NCI-H1436 treated with DMSO at 0.1 percent for 48 hours (cell line): ENCODE measurements at regions not wholly inside any gene's neighbourhood (a gene's known extent, or its start where the extent isn't known, plus 50 kb on each side); places are given as distances from the start of the nearest gene placed in this dataset.

ENCODE experiments used
- DNase-seq: peaks from one replicate; lab custom pipeline; 2025; lab: John Stamatoyannopoulos, UW

DNA sequence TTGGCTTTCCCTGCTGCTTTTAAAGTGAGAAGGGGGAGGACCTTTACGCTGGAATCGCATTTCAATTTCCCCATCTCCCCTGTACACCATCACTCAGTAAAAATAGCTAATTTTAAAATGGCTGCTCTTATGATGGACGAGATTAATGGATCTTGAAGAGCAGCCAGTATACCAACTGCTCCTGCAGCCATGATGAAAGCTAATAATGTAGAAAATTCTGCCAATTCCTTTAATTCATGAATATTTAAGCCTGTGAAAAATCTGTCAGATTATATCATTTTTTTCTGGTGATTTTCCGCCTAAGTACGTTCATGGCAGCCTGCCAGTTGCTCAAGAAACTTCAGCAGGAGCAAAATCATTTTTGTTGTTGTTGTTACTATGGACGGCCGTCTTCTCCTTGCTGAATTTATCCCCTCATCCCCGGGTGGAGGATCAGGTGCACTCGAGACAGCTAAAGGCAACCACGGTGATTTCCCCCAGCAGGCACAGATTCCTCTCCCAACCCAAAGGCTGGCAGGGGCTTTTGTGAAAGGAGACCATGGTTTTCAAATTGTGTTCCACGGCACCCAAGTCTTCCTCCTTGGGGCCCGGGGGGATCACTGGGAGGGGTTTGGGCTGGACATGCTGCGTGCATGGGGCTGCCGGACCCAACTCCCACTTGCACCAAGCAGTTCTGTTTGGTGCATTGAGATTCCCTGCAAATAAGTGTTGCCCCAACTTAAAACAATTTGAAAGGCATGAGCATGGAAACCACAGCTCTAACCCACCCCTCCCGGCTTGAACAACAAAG is 289.6 kb downstream of the UACA start:
- DNase-seq, result no peak

DNA sequence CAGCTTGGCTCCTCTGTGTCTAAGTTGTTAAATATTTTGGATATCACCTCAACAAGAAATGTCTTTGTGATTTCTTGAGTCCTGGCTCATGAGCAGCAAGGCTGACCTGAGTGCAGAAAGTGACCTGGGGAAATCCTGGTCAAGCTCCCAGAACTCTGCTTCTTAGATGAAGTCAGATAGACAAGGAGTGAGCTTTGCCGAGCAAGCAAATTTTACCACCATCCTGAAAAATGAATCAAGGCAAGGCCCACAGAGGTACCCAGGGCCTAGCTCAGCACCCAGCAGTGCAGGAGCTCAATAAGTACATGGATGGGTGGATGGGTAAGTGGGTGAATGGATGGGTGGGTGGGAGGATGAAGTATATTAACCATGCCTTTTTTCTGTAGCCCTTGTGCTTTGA is 291.8 kb downstream of the UACA start:
- DNase-seq, result no peak

DNA sequence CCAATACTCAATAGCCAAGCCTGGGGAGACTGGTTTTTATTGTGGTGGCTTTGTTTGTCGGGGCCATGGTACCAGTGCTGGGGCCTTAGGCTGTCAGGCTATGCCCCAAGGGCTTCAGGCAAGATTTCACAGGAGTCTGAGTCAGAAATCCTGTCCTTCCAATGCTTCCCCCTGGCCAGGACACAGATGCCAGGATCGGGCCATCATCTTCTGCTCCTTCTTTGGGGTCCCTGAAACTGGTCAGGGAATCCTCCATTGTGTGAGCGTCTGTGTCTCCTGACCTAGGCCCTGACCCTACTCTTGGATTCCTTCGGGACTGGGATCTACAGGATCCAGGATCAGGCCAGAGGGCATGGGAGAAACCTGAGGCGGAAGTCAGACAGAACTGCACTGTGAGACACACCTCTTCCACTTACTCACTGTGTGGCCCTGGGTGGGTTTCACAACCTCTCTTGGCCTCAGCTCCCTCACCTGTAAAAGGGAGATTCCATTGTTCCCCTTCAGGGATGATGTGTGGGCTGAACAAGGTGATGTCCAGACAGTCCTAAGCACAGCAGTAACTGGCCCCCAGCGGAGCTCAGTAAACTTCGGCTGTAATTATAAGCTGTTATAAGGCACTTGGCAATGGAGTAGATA is 292.7 kb downstream of the UACA start:
- DNase-seq, result no peak

DNA sequence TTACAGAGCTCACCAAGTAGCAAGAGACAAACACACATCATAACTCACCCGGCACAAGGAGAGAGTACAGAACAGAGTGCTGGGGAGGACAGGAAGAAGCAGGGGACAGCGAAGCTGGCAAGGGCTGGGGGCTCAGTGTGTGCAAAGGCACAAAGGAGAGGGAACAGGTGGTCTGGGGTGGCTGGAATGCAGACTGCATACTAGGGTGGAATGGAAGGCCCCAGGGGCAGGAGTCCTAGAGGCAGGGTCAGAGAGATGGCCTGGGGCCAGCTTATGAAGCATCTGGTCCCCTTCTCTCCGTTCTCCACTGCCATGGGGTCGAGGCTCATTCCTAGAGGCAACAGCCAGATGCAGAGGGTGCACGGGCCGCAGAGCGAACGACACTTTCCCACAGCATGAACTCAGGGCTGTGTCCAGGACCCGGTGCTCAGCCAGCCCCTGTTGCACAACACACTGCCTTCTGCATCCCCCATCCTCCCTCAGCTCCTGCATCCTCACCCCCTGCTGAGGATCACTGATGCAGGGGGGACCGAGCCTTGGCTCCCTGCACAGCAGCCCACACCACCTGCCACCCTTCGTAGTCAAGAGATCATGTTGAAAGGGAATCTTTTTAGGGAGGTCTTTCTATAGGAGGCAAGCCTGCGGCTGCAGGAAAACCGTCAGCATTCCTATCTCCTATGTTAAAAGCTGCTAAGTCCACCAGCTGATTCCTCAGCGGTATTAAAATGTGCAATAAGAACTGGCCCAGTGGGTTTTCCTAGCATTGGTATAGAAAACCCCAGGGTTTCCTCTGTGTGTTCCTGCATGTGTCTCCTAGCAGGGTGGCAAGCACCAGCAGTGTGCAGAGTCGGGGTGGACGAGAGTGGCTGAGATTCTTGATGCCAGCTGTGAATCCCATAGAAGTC is 293.5 kb downstream of the UACA start:
- no peak for DNase-seq

DNA sequence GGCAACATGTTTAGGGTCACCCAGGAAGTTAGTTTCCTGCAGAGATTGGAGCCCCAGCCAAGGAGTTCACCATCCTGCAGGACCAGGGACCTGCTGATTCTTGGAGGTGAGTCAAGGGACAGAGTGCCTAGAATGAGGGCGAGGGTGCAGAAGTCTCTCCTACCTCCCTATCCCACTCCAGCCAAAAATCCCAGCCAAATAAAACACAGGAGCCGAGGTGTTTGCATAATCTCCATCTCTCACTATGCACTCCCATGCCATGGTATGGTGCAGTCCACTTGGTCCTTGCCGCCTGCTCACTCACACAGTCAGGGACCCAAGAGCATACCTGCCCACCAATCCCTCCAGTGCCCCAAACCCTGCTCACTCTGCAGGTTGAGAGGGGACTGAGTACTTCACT is 294.2 kb downstream of the UACA start:
- DNase-seq, result no peak

DNA sequence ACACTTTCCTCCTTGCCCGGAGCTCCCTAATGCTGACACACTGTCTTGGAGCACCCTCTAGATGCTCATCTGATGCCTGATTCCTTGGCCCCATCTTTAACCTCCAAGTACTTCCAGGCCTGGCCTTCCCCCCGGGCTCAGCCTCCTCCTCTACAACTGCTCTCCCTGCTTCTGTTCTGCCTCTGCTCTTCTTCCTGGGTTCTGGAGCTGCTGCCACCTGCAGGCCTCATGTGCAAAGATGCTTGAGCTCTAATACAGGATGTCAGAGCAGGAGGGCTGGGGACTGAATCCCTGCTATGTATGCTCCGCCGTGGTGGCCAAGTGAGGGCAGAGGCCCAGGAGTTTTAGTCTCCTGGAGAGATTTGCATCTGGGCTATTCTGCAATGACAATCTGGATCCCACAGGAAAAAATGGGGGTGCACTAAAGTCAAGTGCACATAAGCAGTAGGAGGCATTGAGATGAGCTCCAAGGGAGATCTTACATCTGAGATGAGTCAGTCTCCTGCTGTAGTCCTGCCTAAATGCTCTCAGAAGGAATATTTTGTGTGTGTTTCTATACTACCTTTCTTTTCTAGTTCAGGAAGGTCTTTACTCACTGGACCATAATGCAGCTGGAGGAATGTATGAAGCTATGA is 296.3 kb downstream of the UACA start:
- DNase-seq, result no peak

DNA sequence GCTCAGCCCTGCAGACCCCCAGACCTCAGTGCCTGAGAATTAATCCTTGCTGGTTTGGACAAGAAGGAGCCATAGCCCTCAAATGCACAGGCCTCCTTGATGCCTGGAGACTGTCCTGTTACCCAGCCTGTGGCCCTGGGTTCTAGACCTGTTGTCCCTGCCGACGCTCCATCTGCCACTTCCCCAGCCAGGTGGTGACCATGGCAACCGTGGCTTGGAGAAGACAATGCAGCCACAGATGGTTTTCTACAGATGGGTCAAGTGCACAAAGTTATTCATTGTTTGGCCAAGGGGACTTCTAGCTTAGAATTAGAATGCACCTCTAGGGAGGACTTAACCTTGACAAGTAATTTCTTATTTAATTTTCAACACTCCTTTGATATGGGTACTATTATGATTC is 297.1 kb downstream of the UACA start:
- no peak for DNase-seq

DNA sequence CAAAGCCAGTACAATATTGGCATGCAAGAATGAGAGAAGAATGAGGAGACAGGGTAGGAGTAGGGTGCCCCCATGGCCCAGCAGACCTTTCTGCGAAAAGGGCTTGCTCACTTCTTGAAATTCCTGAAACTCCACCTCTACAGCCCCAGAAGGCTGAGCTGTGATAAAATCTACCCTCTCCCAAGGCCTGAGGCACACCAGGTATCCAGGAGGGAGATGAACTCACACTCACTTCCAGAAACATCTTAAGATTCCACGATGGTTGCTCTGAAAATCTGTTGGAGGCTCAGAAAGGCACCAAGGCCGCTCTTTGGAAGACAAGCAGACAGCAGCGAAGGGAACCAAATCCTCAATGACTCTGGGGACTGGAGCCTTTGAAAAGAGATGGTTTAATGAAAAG is 297.5 kb downstream of the UACA start:
- no peak for DNase-seq

DNA sequence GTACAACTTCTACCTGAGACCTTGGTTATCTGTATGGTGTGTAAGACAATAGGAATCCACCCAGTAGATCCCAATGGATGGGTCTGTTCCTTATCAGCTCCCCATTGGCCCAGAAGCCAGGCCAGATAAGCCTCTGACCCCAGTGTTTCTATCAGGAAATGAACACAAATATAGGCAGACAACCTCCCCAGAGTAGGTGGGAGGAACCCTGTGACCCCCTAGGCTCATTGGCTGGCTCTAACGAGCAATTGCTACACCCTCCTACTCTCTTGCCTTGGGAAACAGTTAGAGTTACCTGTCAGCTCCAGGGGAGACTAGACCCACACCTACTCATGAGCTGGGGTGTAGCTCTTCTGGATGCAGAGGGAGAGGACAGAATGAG is 299.9 kb downstream of the UACA start:
- no peak for DNase-seq

DNA sequence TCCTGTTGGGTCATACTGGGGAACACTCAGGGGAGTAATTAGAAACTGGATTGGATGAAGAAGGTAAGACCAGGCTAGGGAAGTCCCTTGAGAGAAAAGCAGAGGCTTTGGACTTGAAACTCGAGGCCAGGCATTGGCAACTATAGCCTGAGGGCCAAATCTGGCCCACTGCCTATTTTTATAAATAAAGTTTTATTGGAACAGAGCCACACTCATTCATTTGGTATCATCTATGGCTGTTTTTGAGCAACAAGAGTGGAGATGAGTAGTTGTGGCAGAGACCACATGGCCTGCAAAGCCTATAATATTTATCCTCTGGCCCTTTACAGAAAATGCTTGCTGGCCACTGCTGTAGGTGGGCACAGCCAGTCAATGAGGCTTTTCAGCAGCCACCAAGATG is 301.4 kb downstream of the UACA start:
- DNase-seq, result no peak

DNA sequence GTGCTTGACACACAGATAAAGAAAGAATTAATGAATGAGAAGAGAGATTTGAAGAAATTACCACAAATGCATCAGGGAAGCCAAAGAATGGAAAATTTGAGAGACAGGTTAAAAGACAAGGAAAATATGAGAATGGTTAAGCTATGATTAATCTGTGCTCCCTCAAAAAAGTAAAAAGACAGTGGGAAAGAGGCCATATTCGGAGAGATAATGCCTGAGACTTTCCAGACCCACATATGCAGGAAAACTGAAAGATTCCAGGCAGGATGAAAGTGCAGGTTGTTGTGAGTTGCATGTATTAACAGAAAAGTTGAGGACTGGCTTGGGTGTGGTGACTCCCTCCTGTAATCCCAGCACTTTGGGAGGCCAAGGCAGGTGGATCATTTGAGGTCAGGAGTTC is 302.3 kb downstream of the UACA start:
- DNase-seq, result no peak

DNA sequence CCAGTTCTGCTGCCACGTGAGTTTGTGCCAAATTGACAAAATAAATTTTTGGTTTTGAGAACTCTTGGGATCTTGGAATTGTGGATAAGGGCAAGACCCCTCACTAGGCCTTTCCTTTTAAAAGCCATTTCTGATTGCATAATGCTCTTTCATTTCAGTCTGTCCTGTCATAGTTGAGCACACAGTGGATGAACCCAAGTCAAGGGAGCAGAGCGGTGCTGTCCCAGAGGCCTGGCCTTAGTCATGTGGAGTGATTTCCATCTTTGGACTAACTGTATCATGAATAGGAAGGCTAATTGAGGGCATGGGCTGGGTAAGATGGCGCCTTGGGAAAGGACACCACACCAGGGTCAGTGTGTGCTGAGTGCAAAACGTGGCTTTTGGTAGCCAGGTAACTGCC is 304.0 kb downstream of the UACA start:
- no peak for DNase-seq

DNA sequence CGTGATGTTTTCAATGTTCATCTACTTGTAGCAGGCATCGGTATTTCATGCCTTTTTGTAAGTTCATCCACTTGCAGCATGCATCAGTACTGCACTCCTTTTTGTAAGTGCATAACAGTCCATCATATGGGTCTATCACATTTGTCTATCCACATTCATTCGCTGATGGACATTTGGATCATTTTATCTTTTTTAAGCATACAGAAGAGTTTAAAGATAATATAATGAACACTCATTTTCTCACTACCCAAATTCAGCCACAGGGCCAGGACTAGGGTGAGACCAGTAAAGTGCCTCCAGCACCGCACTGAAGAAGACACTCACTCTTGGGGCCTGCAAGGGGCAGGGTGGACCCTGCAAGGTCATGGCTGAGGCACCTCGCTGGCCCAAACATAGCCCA is 309.6 kb downstream of the UACA start:
- no peak for DNase-seq

DNA sequence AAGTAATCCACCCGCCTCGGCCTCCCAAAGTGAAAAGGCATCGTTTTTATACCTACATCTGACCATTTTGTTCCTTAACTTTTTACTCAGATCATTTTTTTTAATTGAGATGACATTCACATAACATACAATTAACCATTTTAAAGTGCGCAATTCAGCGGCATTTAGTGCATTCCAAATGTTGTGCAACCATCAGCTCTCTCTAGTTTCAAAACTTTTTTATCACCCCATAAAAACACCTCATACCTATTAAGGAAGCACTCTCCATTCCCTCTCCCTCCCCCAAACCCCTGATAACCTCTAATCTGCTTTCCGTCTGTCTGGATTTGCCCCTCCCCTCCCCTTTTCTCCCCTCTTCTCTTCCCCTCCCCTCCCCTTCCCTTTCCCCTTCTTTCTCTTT is 310.1 kb downstream of the UACA start:
- no peak for DNase-seq

DNA sequence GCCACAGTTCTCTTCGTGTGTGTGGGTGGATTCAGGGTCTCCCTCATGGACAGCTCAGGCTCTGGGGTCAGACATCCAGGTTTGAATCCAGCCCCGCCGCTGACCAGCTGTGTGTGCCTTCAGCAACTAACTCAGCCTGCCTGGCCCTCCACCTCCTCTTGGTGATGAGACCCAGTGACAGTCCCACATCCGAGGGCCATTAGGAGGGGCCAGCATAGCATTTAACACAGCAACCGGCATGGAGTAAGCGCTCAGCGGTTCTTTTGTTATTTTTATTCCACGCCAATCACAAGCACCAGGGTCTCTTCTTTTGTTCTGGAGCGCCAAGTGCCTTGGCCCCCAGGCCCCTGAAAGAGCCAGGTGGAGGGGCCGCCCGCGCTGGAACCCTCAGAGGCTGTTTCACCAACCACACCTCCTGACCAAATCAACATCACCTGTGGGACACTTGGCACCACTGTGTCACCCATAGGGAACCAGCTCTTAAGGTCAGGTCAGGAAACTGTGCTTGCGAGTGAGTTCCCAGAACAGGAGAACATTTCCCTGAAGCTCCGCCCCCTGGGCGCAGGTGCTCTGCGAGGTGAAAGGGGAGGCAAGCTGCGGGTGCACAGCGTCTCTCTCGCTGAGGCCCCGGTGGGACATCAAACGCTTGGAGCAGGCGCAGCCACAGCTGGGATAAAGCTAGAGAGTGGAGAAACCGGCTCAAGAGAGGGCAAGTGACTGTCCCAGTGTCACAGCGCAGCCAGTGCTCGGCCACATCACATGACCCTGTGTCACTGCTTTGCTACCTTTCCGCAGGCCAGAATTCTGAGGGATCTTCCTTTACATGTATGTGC is 311.3 kb downstream of the UACA start:
- DNase-seq, result peak; percentile 17

DNA sequence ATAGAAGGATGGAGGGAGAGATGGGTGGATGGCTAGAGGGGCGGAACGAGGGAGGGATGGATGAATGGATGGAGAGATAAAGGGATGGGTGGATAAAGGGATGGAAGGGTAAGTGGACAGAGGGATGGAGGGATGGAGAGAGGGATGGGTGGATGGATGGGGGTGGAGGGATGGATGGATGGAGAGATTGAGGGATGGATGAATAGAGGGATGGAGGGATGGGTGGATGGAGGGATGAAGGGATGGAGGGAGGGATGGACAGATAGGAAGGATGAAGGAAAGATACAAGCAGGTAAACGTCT is 313.3 kb downstream of the UACA start:
- DNase-seq, result no peak

DNA sequence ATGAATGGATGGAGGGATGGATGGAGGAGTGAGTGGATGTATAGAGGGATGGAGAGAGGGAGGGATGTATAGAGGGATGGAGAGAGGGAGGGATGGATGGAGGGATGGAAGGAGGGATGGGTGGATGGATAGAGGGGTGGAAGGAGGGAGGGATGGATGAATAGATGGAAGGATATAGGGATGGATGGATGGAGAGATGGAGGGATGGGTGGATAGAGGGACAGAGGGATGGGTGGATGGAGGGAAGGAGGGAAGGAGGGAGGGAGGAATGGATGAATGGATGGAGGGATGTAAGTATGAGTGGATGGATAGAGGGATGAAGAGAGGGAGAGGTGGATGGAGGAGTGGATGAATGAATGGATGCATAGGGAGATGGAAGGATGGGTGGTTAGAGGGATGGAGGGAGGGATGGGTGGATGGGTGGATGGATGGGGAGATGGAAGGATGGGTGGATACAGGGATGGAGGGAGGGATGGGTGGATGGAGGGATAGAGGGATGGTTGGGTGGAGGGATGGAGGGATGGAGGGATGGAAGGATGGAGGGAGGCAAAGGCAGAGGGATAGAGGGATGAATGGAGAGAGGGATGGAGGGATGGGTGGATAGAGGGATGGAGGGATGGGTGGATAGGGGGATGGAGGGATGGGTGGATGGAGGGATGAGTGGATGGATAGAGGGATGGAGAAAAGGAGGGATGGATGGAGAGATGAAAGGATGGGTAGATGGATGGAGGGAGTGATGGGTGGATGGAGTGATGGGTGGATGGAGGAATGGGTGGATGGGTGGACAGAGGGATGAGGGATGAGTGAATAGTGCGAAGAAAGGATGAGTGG is 313.8 kb downstream of the UACA start:
- DNase-seq, result no peak

DNA sequence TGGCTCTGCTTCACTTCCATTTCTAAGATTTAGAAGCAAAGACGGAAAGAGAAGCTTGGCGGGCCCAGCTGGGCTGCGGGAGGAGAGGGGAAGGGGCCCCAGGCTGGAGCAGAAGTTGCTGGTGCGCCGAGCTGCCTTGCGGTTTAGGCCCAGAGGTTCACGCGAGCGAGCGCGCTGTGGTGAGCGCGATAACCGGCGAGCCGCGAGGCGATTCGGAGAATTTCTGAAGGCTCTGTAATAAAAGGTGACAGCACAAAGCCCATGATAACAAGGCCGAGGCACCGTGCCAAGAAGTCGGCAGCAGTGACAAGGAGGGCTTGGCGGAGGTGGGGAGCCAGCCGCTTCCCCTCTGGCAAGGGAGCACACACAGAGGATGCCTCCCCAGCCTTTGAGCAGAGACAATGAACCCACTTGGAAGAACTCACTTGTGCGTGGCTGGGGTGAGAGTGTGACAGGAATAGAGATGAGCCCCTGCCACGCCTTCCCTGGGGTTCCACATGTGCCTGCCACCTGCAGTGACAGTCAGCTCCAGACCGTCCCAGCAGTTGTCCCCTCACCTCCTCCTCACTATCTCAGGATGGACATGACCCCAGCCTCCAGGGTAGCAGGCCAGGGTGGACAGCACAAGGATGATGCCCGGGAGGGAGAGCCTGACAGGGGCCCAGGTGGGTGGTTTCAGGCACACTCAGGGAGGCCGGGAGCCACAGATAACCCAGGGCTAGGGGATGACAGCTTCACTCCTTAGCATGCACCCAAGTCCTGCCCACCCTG is 315.2 kb downstream of the UACA start:
- DNase-seq, result no peak

DNA sequence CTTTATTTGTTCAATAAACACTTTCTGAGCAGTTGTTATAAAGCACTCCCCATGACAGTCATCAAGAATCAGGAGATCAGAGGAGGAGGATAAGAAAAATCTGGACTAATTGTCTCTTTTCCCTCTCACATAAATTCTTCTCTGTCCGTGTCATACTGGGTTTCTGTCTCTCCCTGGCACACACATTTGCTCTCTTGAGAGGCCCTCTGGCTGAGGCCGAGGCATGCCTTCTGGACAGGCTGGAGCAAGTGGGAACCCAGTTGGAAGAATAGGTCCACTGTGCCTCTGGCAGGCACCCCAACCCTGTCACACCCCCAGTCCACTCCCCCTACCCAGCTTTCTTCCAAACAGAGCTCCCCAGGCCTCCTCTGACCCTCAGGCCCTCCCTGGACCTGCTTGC is 315.8 kb downstream of the UACA start:
- no peak for DNase-seq

DNA sequence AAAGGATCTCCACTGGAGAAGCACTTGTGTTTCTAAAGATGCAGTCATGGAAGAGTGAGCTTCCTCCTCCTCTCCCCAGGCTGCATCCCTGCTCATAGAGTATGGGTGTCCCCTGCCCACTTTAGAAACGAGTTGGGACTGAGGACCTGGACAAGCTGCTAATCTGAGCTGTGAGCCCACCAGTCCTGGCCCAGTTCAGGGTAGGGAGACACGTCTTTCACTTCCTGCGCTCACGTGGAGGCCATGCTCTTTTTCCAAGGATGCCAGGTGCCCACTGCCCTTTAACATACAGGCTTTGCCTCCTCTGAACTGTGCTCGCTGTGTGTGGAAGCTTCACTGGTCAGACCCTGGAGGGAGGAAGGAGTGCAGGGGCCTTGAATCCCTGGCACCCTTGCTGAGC is 316.3 kb downstream of the UACA start:
- no peak for DNase-seq
